ENCODE measurements at regions not wholly inside any gene's neighbourhood (a gene's known extent, or its start where the extent isn't known, plus 50 kb on each side); places are given as distances from the start of the nearest gene placed in this dataset.

DNA sequence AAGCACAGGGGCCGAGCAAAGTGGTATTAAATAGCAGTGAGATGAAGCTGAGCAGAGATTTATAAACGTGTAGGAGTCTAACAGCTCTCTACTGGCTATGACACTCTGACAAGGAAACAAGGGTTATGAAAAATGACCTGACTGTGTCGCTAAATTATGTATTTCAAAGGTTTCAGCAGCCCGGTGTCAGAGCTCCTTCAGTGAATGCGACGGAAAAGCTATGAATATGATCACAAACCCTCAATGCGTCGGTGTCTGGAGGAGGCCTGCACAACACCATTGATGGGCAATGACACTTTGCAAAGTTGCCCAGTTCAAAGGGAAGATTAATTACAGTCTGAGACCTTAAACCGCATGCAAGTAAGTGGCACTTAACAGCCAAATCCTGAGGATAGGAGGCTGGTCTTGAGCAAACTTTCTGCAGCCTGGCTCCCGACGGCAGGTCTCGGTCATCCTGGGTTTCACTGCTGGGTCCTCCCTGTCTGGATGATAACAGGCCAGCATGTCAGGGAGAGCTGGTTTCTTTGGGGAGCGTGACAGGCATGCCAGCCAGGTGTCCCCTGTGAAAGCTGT lies 615.1 kb upstream of the SALL3 start:
- no peak for DNase-seq (ENCODE audit: low read depth)

- DNase-seq (ENCODE audit: low read depth): no peak
These were observed 611.6 kb upstream of the SALL3 start for GRCh38 chr18:78367996-78368395.

DNA sequence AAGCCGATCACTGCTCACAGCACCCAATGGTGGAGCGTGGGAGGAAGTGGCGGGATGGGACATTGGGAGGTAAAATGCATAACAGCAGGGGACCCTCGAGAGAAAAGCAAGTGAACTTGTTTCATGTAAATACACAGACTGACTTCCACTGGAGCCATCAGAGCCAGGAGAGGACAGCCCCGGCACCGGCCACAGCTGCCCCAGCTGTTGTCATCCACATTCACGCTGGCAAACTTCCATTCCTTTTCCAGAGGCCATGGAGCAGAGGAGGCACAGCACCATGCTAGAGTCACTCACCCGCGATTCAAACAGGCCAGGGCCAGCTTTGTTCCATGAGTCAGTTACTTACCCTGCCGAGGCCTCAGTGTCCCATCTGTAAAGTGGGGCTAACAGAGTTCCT lies 610.9 kb upstream of the SALL3 start:
- no peak for DNase-seq (ENCODE audit: low read depth)

GRCh38 chr18:78376046-78376445 lies 603.6 kb upstream of the SALL3 start:
- DNase-seq (ENCODE audit: low read depth): no peak

- no peak for DNase-seq (ENCODE audit: low read depth)
These were observed 601.2 kb upstream of the SALL3 start for GRCh38 chr18:78378403-78378802.

DNA sequence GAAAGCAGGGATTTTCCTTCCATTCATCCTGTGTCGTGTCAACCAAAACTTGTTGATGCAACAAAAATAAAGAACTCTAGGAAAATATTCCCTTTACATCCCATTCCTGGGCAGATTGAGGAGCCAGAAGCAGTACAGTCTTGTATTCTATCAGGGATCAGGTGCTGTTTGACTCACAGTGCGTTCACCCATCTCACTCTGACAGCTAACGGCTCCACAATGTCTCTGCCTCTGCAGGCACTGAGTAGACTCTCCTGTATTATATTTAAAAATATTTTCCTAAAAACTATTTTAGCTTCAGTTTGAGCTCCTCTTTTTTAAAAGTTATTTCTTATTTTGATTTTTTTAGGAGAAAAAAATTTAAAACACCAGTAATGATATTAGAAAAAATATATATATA lies 600.6 kb upstream of the SALL3 start:
- DNase-seq (ENCODE audit: low read depth): no peak

- no peak for DNase-seq (ENCODE audit: low read depth)
These were observed 589.2 kb upstream of the SALL3 start for GRCh38 chr18:78390348-78390951.

GRCh38 chr18:78390952-78391348 lies 588.7 kb upstream of the SALL3 start:
- no peak for DNase-seq (ENCODE audit: low read depth)

DNA sequence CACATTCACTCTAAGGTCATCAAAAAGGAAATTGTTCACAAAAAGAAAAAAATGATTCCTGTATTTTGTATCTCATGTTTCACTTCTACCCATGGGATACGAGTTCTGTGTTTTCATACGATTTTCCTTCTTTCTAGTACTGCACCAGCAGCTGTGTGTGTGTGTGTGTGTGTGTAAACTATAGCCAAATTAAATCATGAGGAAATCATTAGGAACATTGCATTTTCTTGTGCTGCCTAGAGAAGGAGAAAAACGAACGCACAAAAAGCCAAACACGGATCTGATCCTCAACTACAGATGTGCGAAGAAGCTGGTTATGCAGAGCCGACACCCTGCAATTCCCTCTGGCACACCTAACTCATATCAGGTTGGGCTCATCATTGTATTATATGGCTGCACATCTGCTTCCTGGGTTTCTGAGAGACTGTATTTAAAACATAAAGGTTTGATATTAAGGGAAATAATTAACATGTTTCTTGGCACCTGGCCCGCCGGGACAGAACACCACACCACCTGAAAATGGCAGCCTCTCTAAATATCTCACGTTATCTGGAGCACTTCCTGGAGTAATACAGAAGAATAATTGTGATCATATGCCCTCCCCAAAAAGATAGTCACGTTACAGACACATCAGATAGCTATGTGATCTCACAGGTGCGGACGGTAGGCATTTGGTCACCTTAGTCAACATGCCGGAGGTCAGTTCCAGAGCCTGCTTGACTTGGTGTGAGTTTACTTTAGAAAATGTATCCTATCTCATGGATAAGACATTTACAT lies 586.3 kb upstream of the SALL3 start:
- DNase-seq (ENCODE audit: low read depth): no peak

DNA sequence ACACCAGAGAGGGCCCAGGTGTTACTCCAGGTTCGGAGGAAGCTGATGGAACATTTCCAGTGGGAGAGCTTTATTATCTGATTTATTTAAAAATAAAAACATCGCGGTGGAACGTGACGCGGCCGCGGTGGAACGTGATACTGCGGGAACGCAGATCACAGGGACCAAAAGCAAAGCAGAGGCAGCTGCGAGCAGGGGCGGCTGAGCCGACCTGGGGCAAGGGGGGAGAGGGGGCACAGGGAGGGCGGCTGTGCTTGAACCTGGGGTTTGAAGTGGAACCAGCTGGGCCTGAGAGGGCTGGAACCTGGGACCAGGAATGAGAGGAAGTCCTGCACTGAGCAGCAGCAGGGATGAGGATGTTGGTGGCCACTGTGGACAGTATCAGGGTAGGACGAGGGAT lies 583.5 kb upstream of the SALL3 start:
- DNase-seq (ENCODE audit: low read depth): no peak

GRCh38 chr18:78396756-78397155 lies 582.9 kb upstream of the SALL3 start:
- no peak for DNase-seq (ENCODE audit: low read depth)

- no peak for DNase-seq (ENCODE audit: low read depth)
These were observed 579.6 kb upstream of the SALL3 start for GRCh38 chr18:78399992-78400503.

GRCh38 chr18:78402440-78402839 lies 577.2 kb upstream of the SALL3 start:
- DNase-seq (ENCODE audit: low read depth): no peak

GRCh38 chr18:78402966-78403365 lies 576.7 kb upstream of the SALL3 start:
- DNase-seq (ENCODE audit: low read depth): no peak

DNA sequence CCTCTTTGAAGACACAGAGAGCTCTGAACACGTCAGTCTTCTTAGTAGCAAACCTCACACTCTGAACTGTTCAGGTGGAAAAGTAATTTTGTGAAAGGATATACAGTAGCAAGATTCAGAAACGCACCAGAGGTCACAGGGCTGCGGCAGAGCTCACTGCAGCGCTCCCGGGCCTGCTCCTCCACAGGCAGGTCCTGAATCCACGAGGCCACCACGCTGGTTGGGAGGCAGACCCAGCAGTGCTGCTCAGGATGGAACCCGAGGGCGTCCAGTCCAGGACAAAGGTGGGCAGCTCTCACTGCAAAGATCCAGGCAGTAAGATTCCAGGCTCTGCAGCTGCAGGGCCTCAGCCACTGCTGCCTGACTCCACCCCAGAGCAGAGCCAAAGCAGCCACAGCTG lies 576.2 kb upstream of the SALL3 start:
- no peak for DNase-seq (ENCODE audit: low read depth)

DNA sequence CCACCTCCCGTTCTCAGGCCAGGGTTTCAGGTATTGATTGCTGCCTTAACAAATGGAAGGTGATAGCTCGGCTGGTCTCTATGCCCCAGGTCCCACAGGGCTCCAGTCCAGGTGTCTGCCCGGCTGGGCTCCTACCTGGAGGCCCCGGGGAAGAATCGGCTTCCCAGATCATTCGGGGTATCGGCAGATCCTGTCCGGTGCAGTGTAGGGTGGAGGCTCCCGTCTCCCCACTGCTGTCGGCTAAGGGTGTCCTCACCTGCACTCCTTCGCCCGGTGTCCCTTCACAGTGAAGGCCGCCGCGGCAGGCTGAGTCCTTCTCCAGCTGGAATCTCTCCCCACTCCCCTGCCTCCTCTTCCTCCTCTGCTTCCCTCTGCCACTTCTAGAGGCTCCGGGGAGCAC lies 573.9 kb upstream of the SALL3 start:
- DNase-seq (ENCODE audit: low read depth): no peak

GRCh38 chr18:78406743-78407465 lies 572.7 kb upstream of the SALL3 start:
- no peak for DNase-seq (ENCODE audit: low read depth)

DNA sequence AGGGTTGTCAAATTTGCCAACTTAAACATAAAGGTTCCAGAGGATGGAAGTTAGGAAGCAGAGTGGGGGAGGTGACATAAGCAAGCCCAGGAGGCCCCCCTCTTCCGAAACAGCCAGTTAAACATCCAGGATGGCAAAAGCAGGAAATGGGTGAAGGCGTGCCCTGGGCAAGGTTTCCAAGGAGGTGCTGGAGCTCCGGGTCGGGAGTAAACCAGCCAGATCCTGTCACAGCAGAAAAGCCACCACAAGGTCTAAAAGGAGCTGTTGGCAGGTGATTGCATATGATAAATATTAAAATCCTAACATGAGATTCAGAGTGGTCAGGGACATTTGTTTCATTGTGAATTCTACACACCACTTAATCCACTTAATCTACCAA lies 572.2 kb upstream of the SALL3 start:
- no peak for DNase-seq (ENCODE audit: low read depth)

DNA sequence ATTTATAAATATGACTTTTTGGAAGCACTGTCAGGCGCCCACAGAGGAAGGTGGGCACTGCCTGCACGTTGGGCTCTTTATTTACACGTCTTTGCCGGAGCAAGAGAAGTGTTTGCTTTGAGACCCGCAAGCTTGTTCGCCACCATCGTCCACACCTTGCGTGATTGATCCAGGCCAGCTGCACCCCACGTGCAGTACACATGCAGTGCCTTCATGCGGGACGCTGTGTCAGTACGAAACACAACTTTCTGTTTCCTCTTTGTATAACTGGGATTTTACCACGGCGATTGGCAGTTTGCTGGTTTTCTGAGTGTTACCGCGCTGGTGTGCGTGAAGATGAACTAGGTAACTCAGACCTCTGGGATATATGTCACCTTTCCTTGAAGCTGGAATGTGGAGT lies 571.0 kb upstream of the SALL3 start:
- no peak for DNase-seq (ENCODE audit: low read depth)

- DNase-seq (ENCODE audit: low read depth): no peak
These were observed 569.4 kb upstream of the SALL3 start for GRCh38 chr18:78410094-78410786.

GRCh38 chr18:78411539-78411938 lies 568.1 kb upstream of the SALL3 start:
- no peak for DNase-seq (ENCODE audit: low read depth)

- DNase-seq (ENCODE audit: low read depth): no peak
These were observed 565.3 kb upstream of the SALL3 start for GRCh38 chr18:78414302-78414701.

Measured in amniotic epithelial cell (primary cell).